ENCODE measurements at regions not wholly inside any gene's neighbourhood (a gene's known extent, or its start where the extent isn't known, plus 50 kb on each side); places are given as distances from the start of the nearest gene placed in this dataset.

DNA sequence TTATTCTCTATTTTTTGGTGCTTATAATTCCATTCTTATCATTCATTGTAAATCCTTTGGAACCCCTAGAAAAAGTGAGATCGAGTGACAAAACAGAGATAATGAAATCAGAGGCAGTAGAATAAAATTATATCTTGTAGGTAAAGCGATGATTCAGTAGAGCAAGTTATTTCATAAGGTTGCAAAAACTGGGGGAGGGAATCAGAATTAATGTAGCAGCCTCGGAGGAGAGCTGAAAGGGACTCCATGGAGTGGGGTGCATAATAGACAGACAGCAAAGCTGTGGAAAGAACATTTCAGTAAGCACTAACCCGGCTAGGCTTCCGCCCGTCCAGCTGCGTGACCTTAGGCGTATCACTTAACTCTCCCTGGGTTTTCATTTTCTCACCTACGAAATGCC lies 289.7 kb downstream of the EN1 start:
- no peak for DNase-seq

DNA sequence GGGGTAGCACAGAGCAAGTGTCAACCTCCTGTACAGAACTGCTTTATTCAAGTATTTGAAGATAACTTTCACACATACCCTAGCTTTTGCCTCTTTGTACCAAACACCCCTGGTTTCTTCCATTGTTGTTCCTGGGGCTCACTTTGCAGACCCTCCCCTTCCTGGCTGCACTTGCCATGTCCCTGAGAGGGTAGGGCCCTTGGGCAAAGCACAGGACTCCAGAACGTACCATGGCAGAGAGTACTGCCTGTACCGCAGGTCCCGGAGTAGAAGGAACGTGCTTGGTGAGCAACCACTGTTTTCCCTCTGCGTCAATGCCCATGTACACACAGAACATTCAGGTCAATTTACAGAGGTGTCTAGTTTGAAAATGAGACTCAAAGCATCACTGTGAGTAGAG lies 290.4 kb downstream of the EN1 start:
- DNase-seq: no peak

DNA sequence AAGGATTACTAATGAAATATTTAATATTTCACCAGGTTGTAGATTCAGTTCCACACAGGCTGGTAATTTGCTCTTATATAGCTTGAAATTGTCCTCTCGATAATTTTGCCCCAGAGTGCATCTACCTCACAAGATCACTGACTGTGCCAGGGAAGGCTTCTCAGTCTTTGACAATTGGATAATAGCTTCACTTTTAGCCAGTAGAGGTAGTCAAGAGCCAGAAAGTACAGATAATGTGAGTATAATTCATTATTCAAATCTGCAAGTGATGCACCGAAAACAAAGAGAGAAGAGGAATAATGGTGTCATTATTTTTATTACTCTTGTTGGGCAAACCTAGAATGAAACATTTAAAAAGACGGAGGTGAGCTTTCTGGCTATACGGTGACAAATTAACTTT lies 292.8 kb downstream of the EN1 start:
- no peak for DNase-seq

DNA sequence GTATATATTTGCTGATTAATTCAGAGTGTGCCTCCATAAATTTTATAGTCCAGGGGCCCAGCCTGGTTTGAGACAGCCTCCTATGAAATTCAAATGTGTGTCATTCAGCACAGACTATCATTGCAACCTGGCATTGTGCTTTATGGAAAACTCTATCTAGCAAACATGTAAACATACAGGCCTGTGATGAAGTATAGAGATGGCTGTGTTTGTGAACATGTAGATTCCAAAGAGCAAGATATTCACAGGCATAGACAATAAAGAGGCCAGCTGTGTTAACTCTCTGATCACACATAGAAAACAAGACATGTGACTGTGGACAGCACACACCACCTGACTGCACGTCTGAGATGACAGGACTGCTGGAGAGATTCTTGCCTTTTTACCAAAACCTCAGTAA lies 297.9 kb downstream of the EN1 start:
- no peak for DNase-seq

DNA sequence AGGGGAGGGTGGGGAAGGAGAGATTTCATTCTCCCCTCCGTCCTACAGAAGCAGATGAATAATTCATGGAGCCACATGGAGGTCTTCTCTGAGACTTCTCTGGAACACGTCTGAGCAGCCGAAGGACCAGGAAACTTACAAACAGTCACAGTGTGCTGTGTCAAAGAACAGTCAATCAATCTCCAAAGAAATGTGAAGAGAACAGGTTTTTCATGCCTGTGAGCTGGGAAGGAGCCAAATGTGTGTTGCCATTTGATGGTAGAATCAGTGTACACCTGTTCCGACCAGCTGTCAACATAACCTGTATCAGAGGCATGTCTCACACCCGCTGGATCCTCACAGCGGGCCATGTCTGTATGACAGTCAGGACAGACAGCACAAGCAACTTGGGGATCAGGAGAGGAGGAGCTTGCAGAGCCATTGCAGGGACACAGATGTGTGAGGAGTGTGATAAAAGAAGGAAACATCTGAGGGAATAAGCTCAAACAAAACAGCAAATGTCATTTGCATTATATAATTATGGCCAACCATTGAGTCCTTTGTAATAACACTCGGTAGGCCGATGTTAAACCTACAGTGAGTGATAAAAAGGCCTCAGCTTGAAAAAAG lies 298.5 kb downstream of the EN1 start:
- DNase-seq: no peak

DNA sequence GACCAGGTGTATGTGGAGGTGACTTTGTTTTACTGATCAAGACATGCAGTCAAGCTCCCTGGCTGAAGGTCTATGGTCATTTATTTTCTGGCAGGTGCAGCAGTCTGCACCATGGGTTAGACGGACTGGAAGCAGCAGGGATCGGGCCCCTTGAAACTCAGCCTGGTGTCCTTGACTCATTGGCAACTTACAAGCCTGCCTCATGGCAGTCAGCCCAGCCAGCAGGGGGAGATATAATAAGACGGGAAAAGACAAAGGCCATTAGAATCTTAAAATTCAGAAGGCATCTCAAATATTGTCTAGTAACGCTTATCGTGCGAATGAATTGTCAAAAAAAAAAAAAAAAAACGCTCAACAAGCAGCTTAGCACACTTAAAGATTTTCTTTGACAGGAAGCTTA lies 308.2 kb downstream of the EN1 start:
- no peak for DNase-seq

DNA sequence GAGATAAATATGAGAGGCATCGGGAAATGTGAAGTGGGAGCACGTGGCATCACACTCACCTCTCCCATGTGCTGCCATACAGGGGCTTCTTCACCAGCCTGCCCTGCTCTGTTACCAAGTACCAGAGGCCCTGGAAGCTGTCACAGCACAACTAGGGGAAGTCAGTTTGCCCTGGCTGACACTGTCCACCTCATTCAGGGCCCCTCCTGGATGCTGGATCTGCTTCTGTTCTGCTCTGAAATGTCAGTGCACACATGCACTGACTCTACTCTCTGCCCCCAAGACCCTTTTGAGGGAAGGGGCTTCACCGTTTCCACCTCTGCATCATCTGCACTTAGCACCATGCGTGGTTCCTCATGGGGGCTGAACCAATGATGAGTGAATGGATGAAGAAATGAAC lies 311.1 kb downstream of the EN1 start:
- DNase-seq: no peak

DNA sequence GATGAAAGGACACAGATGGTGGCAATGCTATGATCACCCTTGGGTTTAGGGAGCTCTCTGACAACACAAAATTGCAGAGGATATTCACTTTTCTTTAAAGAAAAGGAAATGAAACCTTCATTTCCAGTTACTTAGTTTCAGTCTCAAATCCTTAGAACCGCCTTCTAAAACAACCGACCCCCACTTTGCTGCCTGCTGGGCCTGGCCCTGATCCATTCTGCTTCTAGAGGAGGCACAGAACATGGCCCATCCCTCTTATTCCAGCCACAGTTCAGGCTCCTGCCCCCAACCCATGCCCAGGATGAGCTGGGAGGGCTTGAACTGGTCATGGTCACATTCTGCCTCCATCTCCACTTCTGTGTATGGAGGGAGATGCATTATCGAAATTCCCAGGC lies 311.6 kb downstream of the EN1 start:
- no peak for DNase-seq

DNA sequence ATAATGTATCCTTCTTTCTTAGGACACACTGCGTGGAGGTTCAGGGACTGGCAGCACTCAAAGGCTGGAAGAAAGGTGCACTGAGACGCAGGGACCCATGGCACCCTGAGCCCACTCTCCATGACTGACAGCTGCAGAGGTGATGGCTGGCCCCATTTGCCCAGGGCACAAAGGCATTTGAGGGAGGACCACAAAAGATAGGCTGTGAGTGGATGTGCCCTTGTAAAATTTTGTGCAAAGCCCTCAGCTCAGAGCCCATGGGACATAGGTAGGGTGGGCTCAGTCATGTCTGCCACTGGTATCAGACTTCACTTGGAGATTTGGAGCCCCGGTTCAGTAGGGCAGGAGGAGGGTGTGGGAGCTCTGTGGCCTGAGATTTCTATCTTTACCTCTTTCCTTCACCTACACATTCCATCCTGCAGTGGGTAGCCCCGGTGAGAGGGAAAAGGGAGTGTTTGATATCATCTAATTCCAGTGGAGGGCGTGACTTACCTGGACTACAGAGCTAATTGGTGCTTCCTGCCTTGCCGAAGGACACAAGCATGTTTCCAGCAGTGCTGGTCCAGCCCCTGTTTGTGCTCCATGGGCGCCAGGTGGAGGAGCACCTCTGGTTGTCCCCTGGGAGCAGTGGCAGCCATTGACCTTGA lies 312.2 kb downstream of the EN1 start:
- DNase-seq: no peak

DNA sequence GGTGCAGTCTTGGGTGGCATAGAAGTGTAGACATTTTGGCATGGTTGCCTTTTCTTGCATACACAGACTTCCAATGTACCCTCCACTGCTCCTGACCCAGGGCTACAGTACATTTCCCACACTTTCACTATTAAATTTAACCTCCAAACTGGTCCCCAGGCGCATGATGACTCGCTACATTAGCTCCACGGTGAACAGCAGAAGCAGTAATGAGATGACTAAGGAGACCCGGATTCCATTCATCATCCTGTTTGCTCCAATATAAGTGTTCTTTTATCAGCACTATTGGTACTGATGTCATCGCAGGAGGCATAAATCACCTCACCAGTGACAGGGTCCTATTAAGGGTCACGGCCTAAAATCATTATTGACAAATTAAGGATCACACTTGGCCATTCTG lies 316.5 kb downstream of the EN1 start:
- no peak for DNase-seq

DNA sequence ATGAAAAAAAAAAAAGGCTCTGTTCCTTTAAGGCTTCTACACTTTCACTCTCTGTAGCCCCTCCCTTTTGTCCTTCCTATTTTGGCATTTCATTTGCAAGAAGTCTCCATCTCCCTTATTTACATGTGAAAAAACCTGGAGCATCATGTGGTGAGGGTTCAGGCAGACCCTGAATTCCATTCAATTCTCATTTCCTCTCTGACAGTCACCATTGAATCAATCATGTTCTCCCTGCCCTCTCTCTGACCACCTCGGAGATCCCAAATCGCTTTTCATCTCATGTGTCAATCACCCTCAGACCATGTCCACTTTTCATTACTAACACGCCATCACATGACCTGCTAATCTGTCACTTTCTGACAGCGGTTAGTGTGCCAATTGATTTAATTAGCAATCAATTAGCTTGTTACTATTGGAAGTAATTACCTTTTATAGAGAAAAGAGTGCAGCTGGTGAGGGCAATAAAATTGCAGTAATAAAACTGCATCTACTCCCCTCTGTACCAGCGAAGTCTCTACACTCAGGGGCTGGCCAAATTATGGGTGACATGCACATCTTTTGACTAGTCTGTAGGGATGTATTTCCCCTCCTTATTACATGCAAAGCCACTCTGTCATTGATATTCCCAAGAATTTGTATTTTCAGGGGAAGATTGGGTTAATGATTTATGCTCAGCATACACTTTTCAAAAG lies 317.4 kb downstream of the EN1 start:
- no peak for DNase-seq

DNA sequence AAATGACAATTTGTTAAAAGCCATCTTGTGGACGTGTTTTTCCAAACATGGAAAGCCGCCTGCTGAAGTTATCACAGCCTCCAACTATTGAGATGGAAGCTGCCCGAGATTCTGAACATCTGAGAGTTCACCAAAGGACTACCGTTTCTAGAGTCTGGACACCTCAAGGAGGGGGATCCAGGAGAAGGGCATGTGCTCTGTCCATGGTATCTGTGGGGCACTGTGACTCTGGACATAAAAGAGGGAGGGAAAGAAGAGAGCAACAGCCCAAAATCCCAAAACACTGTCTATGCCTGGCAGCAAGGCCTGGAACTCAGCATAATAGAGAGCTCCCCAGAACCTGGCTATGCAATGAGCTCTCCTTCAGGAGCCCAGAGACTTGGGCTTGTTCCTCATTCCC lies 319.9 kb downstream of the EN1 start:
- DNase-seq: no peak

DNA sequence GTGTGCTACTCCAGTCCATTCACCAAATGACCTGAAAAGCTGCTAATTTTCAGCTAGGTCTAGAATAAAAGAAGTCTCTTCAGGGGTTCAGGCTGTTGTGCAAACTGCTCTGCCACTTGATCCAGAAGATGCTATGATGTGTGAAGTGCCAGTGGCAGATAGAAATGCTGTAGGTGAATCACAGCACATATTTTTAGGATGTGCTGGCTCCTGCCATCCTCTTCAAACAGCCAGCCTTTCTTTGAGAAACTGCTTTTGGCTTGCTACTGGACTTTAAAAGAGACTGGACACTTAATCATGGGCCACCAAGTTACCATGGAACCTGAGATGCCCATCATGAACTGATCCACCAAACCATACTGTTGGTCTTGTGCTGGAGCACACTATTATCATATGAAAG lies 322.1 kb downstream of the EN1 start:
- no peak for DNase-seq

DNA sequence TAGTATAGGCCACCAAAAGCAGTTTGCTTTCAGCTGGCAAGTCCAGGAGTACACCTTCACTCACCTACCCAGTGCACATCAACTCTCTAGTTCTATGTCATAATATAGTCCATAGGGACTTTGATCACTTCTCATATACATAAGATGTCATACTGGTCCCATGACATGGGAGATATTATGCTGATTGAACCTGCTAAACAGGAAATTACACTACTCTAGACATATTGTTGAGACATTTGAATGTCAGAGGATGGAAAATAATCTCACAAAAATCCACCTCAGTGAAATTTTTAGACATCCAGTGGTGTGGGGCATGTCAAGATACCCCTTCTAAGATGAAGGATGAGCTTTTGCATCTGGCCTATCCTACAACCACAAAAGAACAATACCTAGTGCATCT lies 322.5 kb downstream of the EN1 start:
- DNase-seq: no peak

DNA sequence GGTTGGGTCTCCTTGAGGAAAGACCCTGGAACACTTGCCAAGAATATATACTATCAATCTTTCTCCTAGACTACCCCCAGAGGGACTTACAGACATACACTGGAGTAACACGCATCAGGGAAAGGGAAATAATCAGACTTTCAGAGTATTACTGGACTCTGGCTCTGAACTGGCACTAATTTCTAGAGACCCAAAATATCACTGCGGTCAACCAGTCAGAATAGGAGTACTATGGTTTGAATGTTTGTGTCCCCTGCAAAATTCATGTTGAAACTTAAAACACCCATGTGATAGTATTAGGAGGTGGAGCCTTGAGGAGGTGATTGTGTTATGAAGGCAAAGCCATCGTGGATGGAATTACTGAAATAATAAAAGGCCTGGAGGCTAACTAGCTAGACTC lies 323.7 kb downstream of the EN1 start:
- no peak for DNase-seq

DNA sequence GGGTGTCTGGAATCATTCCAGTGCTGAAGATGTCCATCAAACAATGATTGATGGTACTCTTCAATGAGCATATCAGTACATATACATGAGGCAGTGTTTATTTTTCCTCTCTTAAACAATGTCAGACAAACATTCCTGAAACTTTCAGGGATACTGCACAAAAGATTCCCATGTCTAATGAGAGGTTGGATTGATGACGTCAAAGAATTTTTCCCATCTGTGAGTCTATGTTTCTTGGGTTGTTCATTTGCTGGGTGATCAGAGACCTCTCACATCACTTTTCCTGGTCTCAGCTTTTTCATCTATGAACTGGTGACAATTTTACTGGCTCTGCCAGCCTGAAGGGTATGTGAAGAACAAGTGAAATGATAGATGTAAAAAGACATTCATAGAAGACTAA lies 325.5 kb downstream of the EN1 start:
- DNase-seq: no peak

DNA sequence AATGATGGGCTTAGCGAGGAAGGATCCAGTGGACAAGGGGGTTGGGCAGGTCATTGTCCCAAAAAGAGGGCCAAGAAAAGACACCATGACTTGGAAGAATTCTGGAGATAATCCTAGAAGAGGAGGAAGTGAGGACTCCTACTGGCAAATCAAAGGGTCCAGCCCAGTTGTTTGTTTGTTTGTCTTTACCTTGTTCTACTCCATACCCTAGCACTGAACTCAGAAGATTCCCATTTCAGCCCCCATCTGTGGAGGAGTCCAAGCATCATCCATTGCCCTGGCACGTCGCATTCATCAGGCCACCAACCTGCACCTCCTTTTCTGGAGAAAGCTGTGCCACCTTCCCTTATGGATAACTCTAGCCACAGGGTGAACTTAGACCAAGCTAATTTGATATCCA lies 326.2 kb downstream of the EN1 start:
- no peak for DNase-seq

DNA sequence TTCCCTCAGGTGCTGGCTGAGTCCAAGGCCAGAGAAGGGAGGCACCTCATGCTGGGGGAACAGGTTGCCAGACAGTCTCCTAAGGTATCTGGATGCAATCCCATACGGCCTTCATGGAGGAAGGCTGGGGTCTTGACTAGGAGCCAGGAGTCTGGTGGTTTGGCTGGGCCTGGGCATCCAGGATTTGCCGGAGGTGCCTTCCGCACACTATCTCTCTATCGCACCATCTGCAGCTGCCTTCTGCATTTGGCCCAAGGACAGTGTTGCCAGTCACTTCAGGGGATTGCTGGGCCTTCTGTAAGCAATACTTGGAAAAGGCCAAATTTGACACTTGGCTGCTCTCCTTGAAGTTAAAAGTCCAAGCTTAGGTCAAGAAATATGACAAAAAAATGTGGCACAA lies 327.2 kb downstream of the EN1 start:
- DNase-seq: no peak

DNA sequence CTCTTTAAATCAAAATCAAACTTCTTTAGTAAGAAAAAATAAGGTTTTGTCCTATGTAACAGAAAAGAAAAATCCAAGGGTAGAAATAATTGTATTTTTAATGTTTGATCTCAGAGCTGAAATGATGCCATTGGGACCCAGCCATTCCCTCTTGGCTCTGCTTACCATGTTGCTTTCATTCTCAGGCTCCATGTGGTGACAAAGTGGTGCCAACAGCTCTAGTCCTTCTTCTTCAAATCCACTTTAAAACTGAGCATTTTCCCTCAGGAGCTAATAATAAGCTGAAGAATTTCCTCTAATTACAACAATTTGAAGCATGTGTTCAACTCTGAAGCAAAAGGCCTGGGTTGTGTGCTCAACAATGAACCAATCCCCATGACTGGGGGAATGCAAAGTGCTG lies 327.9 kb downstream of the EN1 start:
- DNase-seq: no peak

DNA sequence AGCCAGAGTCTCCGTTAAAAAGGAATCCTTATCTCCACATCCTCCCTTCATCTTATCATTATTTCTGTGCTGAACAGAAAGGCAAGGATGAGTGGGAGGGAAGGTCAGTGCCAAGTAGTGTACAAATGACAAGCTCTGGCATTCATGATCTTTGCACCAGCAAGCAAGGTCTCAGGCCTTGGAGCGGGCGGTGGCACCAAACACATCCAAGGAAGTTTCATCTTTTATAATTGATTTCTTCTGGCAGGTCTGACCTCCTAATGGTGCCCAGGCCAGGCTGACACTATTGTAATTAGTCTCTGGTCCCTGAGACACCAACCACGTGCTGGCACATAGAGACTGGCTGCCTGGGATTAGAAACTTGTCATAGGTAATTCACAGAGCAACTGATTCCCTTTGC lies 336.6 kb downstream of the EN1 start:
- no peak for DNase-seq

DNA sequence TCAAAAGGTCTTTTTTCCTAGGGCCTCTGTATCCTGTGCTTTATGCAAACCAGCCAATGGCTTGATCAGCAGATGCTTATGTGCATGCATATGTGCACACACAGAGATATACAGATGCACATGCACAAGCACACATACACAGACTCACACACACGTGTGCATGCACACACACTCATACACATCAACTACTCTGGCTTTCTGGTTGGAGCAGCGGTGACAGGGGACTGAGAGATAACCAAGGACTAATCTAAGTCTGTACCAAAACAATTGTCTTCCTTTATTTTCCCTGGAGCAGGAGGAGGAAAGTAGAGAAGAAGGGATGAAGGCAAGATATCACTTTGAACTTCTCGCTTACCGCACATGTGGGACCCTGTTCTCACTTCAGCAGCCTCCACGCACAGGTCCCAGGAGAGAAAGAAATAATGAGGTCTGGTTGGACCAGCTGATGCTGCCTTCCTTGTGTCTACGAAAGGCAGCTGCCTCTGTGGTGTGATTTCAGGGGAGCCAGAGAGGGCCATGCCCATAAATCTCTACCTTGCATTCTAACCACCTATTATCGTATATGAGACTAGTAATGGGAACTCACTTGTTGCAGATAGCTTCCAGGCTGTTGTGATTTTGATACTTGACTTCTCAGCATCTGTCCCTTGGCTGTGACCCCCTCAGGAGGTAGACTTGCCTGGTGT lies 338.0 kb downstream of the EN1 start:
- DNase-seq: no peak

DNA sequence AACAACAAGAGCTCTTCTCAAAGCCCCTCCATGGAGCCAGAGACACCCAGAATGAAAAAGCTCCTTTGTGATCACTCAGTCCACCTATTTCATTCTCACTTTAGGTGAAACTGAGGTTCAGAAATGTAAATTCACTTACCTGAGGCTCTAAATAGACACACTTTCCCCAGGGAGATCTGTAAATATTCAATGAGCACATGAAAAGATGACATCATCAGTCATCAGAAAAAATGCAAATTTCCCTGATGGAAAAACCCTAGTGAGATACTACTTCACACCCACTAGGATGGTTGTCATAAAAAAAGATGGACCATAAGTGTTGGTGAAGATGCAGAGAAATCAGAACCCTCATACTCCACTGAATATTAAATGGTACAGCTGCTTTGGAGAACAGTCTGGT lies 339.2 kb downstream of the EN1 start:
- DNase-seq: no peak

DNA sequence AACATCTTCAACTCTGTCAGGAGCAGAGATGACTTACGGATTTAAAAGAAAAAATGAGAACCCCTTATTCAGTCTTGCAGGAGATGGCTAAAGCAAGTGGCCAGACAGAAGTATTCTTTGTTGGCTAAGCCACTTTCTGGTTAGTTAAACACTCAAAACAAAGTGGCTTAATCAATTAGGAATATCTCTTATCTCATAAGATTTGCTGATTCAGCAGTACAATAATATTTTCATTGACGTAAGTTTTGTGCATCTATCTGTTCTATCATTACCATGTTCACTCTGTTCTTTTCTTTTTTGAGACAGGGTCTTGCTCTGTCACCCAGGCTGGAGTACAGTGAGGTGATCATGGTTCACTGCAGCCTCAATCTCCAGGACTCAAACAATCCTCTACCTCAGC lies 342.0 kb downstream of the EN1 start:
- no peak for DNase-seq

DNA sequence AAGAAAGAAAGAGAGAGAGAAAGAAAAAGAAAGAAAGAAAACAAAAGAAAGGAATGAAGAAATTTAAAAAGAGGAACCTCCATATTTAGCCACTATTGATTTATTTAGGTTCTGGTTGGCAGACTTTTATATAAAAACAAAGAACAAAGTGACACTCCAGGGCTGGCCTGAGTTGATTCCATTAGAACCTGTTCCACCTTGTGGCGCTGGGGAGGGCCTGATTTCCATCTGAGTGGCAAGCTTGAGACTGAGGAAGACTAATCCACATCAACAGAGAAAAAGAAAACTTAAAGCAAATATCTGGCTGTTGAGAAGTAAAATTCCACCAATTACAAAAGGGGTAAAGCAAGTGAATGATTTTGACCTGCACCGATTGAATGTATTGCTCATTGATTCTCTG lies 345.3 kb downstream of the EN1 start:
- no peak for DNase-seq

All from stimulated activated CD4-positive, alpha-beta T cell treated with anti-CD3 and anti-CD28 coated beads, Interleukin-4, amount 100 ng/mL, for 1 hour (primary cell).